ENCODE measurements at regions not wholly inside any gene's neighbourhood (a gene's known extent, or its start where the extent isn't known, plus 50 kb on each side); places are given as distances from the start of the nearest gene placed in this dataset.

- no peak for DNase-seq (ENCODE audit: low spot score)
These were observed 214.7 kb downstream of the QDPR start for GRCh38 chr4:17296921-17297890.

GRCh38 chr4:17293901-17294300, 218.0 kb downstream of the QDPR start:
- DNase-seq (ENCODE audit: low spot score), result no peak

- no peak for DNase-seq (ENCODE audit: low spot score)
These were observed 223.7 kb downstream of the QDPR start for GRCh38 chr4:17288151-17288550.

GRCh38 chr4:17286752-17287460, 225.0 kb downstream of the QDPR start:
- DNase-seq (ENCODE audit: low spot score), result no peak

GRCh38 chr4:17285747-17286146, 226.1 kb downstream of the QDPR start:
- DNase-seq (ENCODE audit: low spot score), result no peak

GRCh38 chr4:17284323-17285175, 227.3 kb downstream of the QDPR start:
- DNase-seq (ENCODE audit: low spot score), result no peak

GRCh38 chr4:17283832-17284231, 228.1 kb downstream of the QDPR start:
- DNase-seq (ENCODE audit: low spot score), result no peak

- DNase-seq (ENCODE audit: low spot score), result no peak
These were observed 228.6 kb downstream of the QDPR start for GRCh38 chr4:17283251-17283650.

GRCh38 chr4:17280261-17281018, 231.4 kb downstream of the QDPR start:
- no peak for DNase-seq (ENCODE audit: low spot score)

- peak; percentile 44 for DNase-seq (ENCODE audit: low spot score)
These were observed 235.1 kb downstream of the QDPR start for GRCh38 chr4:17276776-17277175.

- DNase-seq (ENCODE audit: low spot score), result no peak
These were observed 236.1 kb downstream of the QDPR start for GRCh38 chr4:17275836-17276235.

- DNase-seq (ENCODE audit: low spot score), result no peak
These were observed 238.8 kb downstream of the QDPR start for GRCh38 chr4:17273047-17273446.

GRCh38 chr4:17272154-17272553, 239.7 kb downstream of the QDPR start:
- DNase-seq (ENCODE audit: low spot score), result no peak

GRCh38 chr4:17265653-17266052, 246.2 kb downstream of the QDPR start:
- no peak for DNase-seq (ENCODE audit: low spot score)

GRCh38 chr4:17265139-17265538, 246.8 kb downstream of the QDPR start:
- DNase-seq (ENCODE audit: low spot score), result no peak

- no peak for DNase-seq (ENCODE audit: low spot score)
These were observed 251.6 kb downstream of the QDPR start for GRCh38 chr4:17260166-17260907.

GRCh38 chr4:17258106-17258505, 253.8 kb downstream of the QDPR start:
- no peak for DNase-seq (ENCODE audit: low spot score)

GRCh38 chr4:17252131-17252530, 259.8 kb downstream of the QDPR start:
- no peak for DNase-seq (ENCODE audit: low spot score)

GRCh38 chr4:17251101-17251500, 260.8 kb downstream of the QDPR start:
- DNase-seq (ENCODE audit: low spot score), result no peak

- DNase-seq (ENCODE audit: low spot score), result no peak
These were observed 261.3 kb downstream of the QDPR start for GRCh38 chr4:17250591-17250990.

GRCh38 chr4:17246656-17247055, 265.2 kb downstream of the QDPR start:
- no peak for DNase-seq (ENCODE audit: low spot score)
